Common myeloid progenitor, CD34-positive (primary cell): ENCODE measurements at regions not wholly inside any gene's neighbourhood (a gene's known extent, or its start where the extent isn't known, plus 50 kb on each side); places are given as distances from the start of the nearest gene placed in this dataset.
"Not testable (repeated sequence)": the region's sequence is repeated elsewhere in the genome, so short reads cannot be mapped to it uniquely, and the experiment has no call there.

ENCODE experiments used
- CTCF ChIA-PET: fragments of 350-600 bp; sonication (Branson Sonifier 250); formaldehyde crosslinking; loops from one replicate; lab custom pipeline; 2021; ENCODE audit warnings: antibody characterized with exemption; lab: Charles Lee
- POLR2A ChIA-PET: fragments of 350-600 bp; sonication (Branson Sonifier 250); formaldehyde crosslinking; loops from one replicate; lab custom pipeline; 2021; ENCODE audit warnings: antibody characterized with exemption; lab: Charles Lee
- DNase-seq, 3 donors: peaks; one replicate each; pipeline versions ENCODE4 v3.0.0 to v3.0.0-alpha.2; 2013
- H3K27ac ChIP-seq, 2 experiments: 1 replicate in 1 of 2; 2 replicates in 1 of 2; pipeline ENCODE4 v1.7.0; 2013; ENCODE audit warnings: inconsistent platforms in 2 of 2, low read length in 2 of 2, mild to moderate bottlenecking in 2 of 2, low read depth in 1 of 2, moderate library complexity in 1 of 2; ENCODE audit not compliant: severe bottlenecking in 2 of 2, insufficient read depth in 1 of 2, poor library complexity in 1 of 2
- H3K27me3 ChIP-seq, 5 experiments: replicated peaks in 2 of 5; 1 replicate in 3 of 5; 2 replicates in 2 of 5; pipeline versions ENCODE4 v1.6.1 to v1.7.0; 2013; ENCODE audit warnings: low read length in 4 of 5, mild to moderate bottlenecking in 2 of 5, moderate library complexity in 2 of 5, inconsistent platforms in 1 of 5; ENCODE audit not compliant: insufficient read depth in 5 of 5, control insufficient read depth in 4 of 5
- H3K36me3 ChIP-seq, 4 experiments: 1 replicate in 2 of 4; 2 replicates in 2 of 4; pipeline versions ENCODE4 v1.6.1 to v1.7.0; 2013; ENCODE audit warnings: low read length in 3 of 4, control low read depth in 1 of 4, mild to moderate bottlenecking in 1 of 4; ENCODE audit not compliant: control insufficient read depth in 4 of 4, insufficient read depth in 4 of 4
- H3K4me1 ChIP-seq, 4 experiments: 1 replicate in 3 of 4; 2 replicates in 1 of 4; pipeline versions ENCODE4 v1.6.1 to v1.7.1; 2013; ENCODE audit warnings: low read length in 3 of 4, mild to moderate bottlenecking in 3 of 4, control low read depth in 1 of 4, inconsistent platforms in 1 of 4, moderate library complexity in 1 of 4; ENCODE audit not compliant: control insufficient read depth in 4 of 4, insufficient read depth in 4 of 4; ENCODE audit errors: control extremely low read depth in 1 of 4
- H3K4me3 ChIP-seq, 7 experiments: 1 replicate in 4 of 7; 2 replicates in 3 of 7; pipeline versions ENCODE4 v1.5.1 to v1.7.0; 2013; ENCODE audit warnings: mild to moderate bottlenecking in 7 of 7, low read length in 6 of 7, moderate library complexity in 6 of 7, inconsistent platforms in 2 of 7, low read depth in 2 of 7, control low read depth in 1 of 7; ENCODE audit not compliant: insufficient read depth in 4 of 7, control insufficient read depth in 1 of 7; ENCODE audit errors: extremely low read depth in 1 of 7
- H3K9me3 ChIP-seq, 5 experiments: 1 replicate in 4 of 5; 2 replicates in 1 of 5; pipeline versions ENCODE4 v1.6.1 to v1.7.1; 2013; ENCODE audit warnings: low read length in 4 of 5, mild to moderate bottlenecking in 2 of 5, inconsistent platforms in 1 of 5, low read depth in 1 of 5, moderate library complexity in 1 of 5; ENCODE audit not compliant: control insufficient read depth in 4 of 5, insufficient read depth in 2 of 5; ENCODE audit errors: control extremely low read depth in 1 of 5
- WGBS: methylation state at CpG from one replicate; pipeline ENCODE4 v1.1.5; 2013; ENCODE audit not compliant: insufficient coverage; 5-methylcytosine and 5-hydroxymethylcytosine counted together

- H3K4me3 ChIP-seq, H3K9me3 ChIP-seq, H3K27ac ChIP-seq, H3K36me3 ChIP-seq, H3K27me3 ChIP-seq: not testable (repeated sequence)
- H3K4me1 ChIP-seq: peaks cover 16 to 50% (median 27%) of the 10 kb centered on the region in 4 experiments
- DNase-seq: peak in 1 of 3 donors; percentile 19
- POLR2A ChIA-PET: interaction anchor here (0.6 to 2.0 kb wide), 3 partner anchors 36 to 637 kb away, joined by 3 to 17 read pairs (median 3); no protein-coding TSS in a partner anchor
- 95% methylated on average over 3 of the region's 6 CpGs for WGBS
- CTCF ChIA-PET: interaction anchor here (1.2 to 4.1 kb wide), 8 partner anchors 10 to 62 kb away, joined by 3 to 24 read pairs (median 7); no protein-coding TSS in a partner anchor
Observed at GRCh38 chr1:192517716-192518355, 57.7 kb upstream of the RGS1 start.

- no peak overlapping the region for H3K4me3 ChIP-seq
- peaks cover 16 to 48% (median 26%) of the 10 kb centered on the region in 4 experiments for H3K4me1 ChIP-seq
- CTCF ChIA-PET: interaction anchor here (0.9 to 3.9 kb wide), 3 partner anchors 9 to 61 kb away, joined by 3 to 24 read pairs (median 5); no protein-coding TSS in a partner anchor
- DNase-seq: peak in 2 of 3 donors; percentile 16 to 23
- H3K36me3 ChIP-seq: no peaks in the 10 kb centered on the region
- no peak overlapping the region for H3K27ac ChIP-seq
- POLR2A ChIA-PET: no interaction called here
- H3K9me3 ChIP-seq: no peaks in the 10 kb centered on the region
- H3K27me3 ChIP-seq: no peaks in the 10 kb centered on the region
Observed at GRCh38 chr1:192518700-192519099, 56.9 kb upstream of the RGS1 start.

- Histone ChIP-seq H3K27me3 (no peaks in the 10 kb centered on the region), H3K36me3 (no peaks in the 10 kb centered on the region), H3K9me3 (no peaks in the 10 kb centered on the region), H3K4me3 (peak overlapping the region in 2 of 7 experiments; percentile 2 to 27), H3K4me1 (peaks cover 7 to 39% (median 14%) of the 10 kb centered on the region in 4 experiments), H3K27ac (no peak overlapping the region)
- CTCF ChIA-PET: interaction anchor here (1.4 kb wide), 1 partner anchor 21 kb away, joined by 4 read pairs; no protein-coding TSS in a partner anchor
- peak in 2 of 3 donors; percentile 52 to 56 for DNase-seq
- 0% methylated on average over 1 of the region's 1 CpG for WGBS
- POLR2A ChIA-PET: interaction anchor here (1.1 kb wide), 1 partner anchor 17 kb away, joined by 3 read pairs; no protein-coding TSS in a partner anchor
Observed at GRCh38 chr1:192521734-192522133, 53.8 kb upstream of the RGS1 start.

GRCh38 chr1:192522673-192523072 lies 52.9 kb upstream of the RGS1 start:
- Histone ChIP-seq H3K27me3 (no peaks in the 10 kb centered on the region), H3K4me3 (no peak overlapping the region), H3K9me3 (no peaks in the 10 kb centered on the region), H3K27ac (no peak overlapping the region), H3K36me3 (no peaks in the 10 kb centered on the region), H3K4me1 (peaks cover 1 to 29% (median 8%) of the 10 kb centered on the region in 4 experiments)
- WGBS: 100% methylated on average over 4 of the region's 5 CpGs
- ChIA-PET CTCF (interaction anchor here (0.8 to 1.4 kb wide), 2 partner anchors 20 to 59 kb away, joined by 3 to 4 read pairs; no protein-coding TSS in a partner anchor), POLR2A (interaction anchor here (1.1 kb wide), 1 partner anchor 16 kb away, joined by 3 read pairs; no protein-coding TSS in a partner anchor)
- no peak for DNase-seq

- ChIA-PET CTCF (interaction anchor here (1.3 kb wide), 1 partner anchor 16 kb away, joined by 3 read pairs; no protein-coding TSS in a partner anchor), POLR2A (no interaction called here)
- DNase-seq: no peak
- no peak overlapping the region for H3K27ac ChIP-seq
- peaks cover 0 to 28% (median 7%) of the 10 kb centered on the region in 4 experiments for H3K4me1 ChIP-seq
- no peak overlapping the region for H3K4me3 ChIP-seq
- H3K27me3 ChIP-seq: no peaks in the 10 kb centered on the region
- no peaks in the 10 kb centered on the region for H3K9me3 ChIP-seq
- no CpG with 5 or more reads among the region's 1 CpG for WGBS
- no peaks in the 10 kb centered on the region for H3K36me3 ChIP-seq
Observed at GRCh38 chr1:192524223-192524622, 51.4 kb upstream of the RGS1 start.
